ENCODE measurements at regions not wholly inside any gene's neighbourhood (a gene's known extent, or its start where the extent isn't known, plus 50 kb on each side); places are given as distances from the start of the nearest gene placed in this dataset.

GRCh38 chr21:27155130-27155500 lies 188.2 kb upstream of the ADAMTS5 start:
- no peak overlapping the region for H3K4me3 ChIP-seq (ENCODE audit: insufficient read depth, low read depth, low read length, poor library complexity, severe bottlenecking)
- no peak overlapping the region for H3K27ac ChIP-seq (ENCODE audit: insufficient read depth, low read length, poor library complexity, severe bottlenecking)
- no peaks in the 10 kb centered on the region for H3K36me3 ChIP-seq (ENCODE audit: control insufficient read depth, insufficient read depth, low read length)
- no peak for DNase-seq
- no peaks in the 10 kb centered on the region for H3K9me3 ChIP-seq (ENCODE audit: control insufficient read depth, low read length)
- H3K27me3 ChIP-seq (replicated peaks; ENCODE audit: control insufficient read depth, insufficient read depth, low read length, poor library complexity, severe bottlenecking): no peaks in the 10 kb centered on the region
- H3K4me1 ChIP-seq (ENCODE audit: control insufficient read depth, insufficient read depth, low read length, poor library complexity, severe bottlenecking): no peaks in the 10 kb centered on the region

- Histone ChIP-seq H3K27ac (ENCODE audit: insufficient read depth, low read length, poor library complexity, severe bottlenecking) (no peak overlapping the region), H3K4me1 (ENCODE audit: control insufficient read depth, insufficient read depth, low read length, poor library complexity, severe bottlenecking) (no peaks in the 10 kb centered on the region), H3K36me3 (ENCODE audit: control insufficient read depth, insufficient read depth, low read length) (no peaks in the 10 kb centered on the region), H3K27me3 (replicated peaks; ENCODE audit: control insufficient read depth, insufficient read depth, low read length, poor library complexity, severe bottlenecking) (no peaks in the 10 kb centered on the region), H3K9me3 (ENCODE audit: control insufficient read depth, low read length) (no peaks in the 10 kb centered on the region), H3K4me3 (ENCODE audit: insufficient read depth, low read depth, low read length, poor library complexity, severe bottlenecking) (no peak overlapping the region)
- DNase-seq: no peak
Measured at GRCh38 chr21:27154451-27155129, 187.7 kb upstream of the ADAMTS5 start.

GRCh38 chr21:27152996-27153395 lies 186.1 kb upstream of the ADAMTS5 start:
- no peak overlapping the region for H3K27ac ChIP-seq (ENCODE audit: insufficient read depth, low read length, poor library complexity, severe bottlenecking)
- no peaks in the 10 kb centered on the region for H3K36me3 ChIP-seq (ENCODE audit: control insufficient read depth, insufficient read depth, low read length)
- H3K9me3 ChIP-seq (ENCODE audit: control insufficient read depth, low read length): no peaks in the 10 kb centered on the region
- no peak overlapping the region for H3K4me3 ChIP-seq (ENCODE audit: insufficient read depth, low read depth, low read length, poor library complexity, severe bottlenecking)
- DNase-seq: no peak
- H3K27me3 ChIP-seq (replicated peaks; ENCODE audit: control insufficient read depth, insufficient read depth, low read length, poor library complexity, severe bottlenecking): no peaks in the 10 kb centered on the region
- no peaks in the 10 kb centered on the region for H3K4me1 ChIP-seq (ENCODE audit: control insufficient read depth, insufficient read depth, low read length, poor library complexity, severe bottlenecking)

- Histone ChIP-seq H3K27me3 (replicated peaks; ENCODE audit: control insufficient read depth, insufficient read depth, low read length, poor library complexity, severe bottlenecking) (no peaks in the 10 kb centered on the region), H3K36me3 (ENCODE audit: control insufficient read depth, insufficient read depth, low read length) (no peaks in the 10 kb centered on the region), H3K27ac (ENCODE audit: insufficient read depth, low read length, poor library complexity, severe bottlenecking) (no peak overlapping the region), H3K4me1 (ENCODE audit: control insufficient read depth, insufficient read depth, low read length, poor library complexity, severe bottlenecking) (no peaks in the 10 kb centered on the region), H3K9me3 (ENCODE audit: control insufficient read depth, low read length) (no peaks in the 10 kb centered on the region), H3K4me3 (ENCODE audit: insufficient read depth, low read depth, low read length, poor library complexity, severe bottlenecking) (no peak overlapping the region)
- DNase-seq: no peak
Measured at GRCh38 chr21:27149034-27149433, 182.1 kb upstream of the ADAMTS5 start.

GRCh38 chr21:27146268-27146667 lies 179.4 kb upstream of the ADAMTS5 start:
- no peaks in the 10 kb centered on the region for H3K9me3 ChIP-seq (ENCODE audit: control insufficient read depth, low read length)
- no peak overlapping the region for H3K27ac ChIP-seq (ENCODE audit: insufficient read depth, low read length, poor library complexity, severe bottlenecking)
- H3K36me3 ChIP-seq (ENCODE audit: control insufficient read depth, insufficient read depth, low read length): no peaks in the 10 kb centered on the region
- no peaks in the 10 kb centered on the region for H3K4me1 ChIP-seq (ENCODE audit: control insufficient read depth, insufficient read depth, low read length, poor library complexity, severe bottlenecking)
- DNase-seq: no peak
- H3K27me3 ChIP-seq (replicated peaks; ENCODE audit: control insufficient read depth, insufficient read depth, low read length, poor library complexity, severe bottlenecking): no peaks in the 10 kb centered on the region
- H3K4me3 ChIP-seq (ENCODE audit: insufficient read depth, low read depth, low read length, poor library complexity, severe bottlenecking): no peak overlapping the region

- DNase-seq: no peak
- Histone ChIP-seq H3K27ac (ENCODE audit: insufficient read depth, low read length, poor library complexity, severe bottlenecking) (no peak overlapping the region), H3K4me1 (ENCODE audit: control insufficient read depth, insufficient read depth, low read length, poor library complexity, severe bottlenecking) (no peaks in the 10 kb centered on the region), H3K27me3 (replicated peaks; ENCODE audit: control insufficient read depth, insufficient read depth, low read length, poor library complexity, severe bottlenecking) (no peaks in the 10 kb centered on the region), H3K4me3 (ENCODE audit: insufficient read depth, low read depth, low read length, poor library complexity, severe bottlenecking) (no peak overlapping the region), H3K9me3 (ENCODE audit: control insufficient read depth, low read length) (no peaks in the 10 kb centered on the region), H3K36me3 (ENCODE audit: control insufficient read depth, insufficient read depth, low read length) (no peaks in the 10 kb centered on the region)
Measured at GRCh38 chr21:27145134-27145798, 178.4 kb upstream of the ADAMTS5 start.

- Histone ChIP-seq H3K4me1 (ENCODE audit: control insufficient read depth, insufficient read depth, low read length, poor library complexity, severe bottlenecking) (no peaks in the 10 kb centered on the region), H3K4me3 (ENCODE audit: insufficient read depth, low read depth, low read length, poor library complexity, severe bottlenecking) (no peak overlapping the region), H3K36me3 (ENCODE audit: control insufficient read depth, insufficient read depth, low read length) (no peaks in the 10 kb centered on the region), H3K9me3 (ENCODE audit: control insufficient read depth, low read length) (no peaks in the 10 kb centered on the region), H3K27ac (ENCODE audit: insufficient read depth, low read length, poor library complexity, severe bottlenecking) (no peak overlapping the region), H3K27me3 (replicated peaks; ENCODE audit: control insufficient read depth, insufficient read depth, low read length, poor library complexity, severe bottlenecking) (no peaks in the 10 kb centered on the region)
- no peak for DNase-seq
Measured at GRCh38 chr21:27143476-27143875, 176.6 kb upstream of the ADAMTS5 start.

GRCh38 chr21:27139526-27139925 lies 172.6 kb upstream of the ADAMTS5 start:
- no peak overlapping the region for H3K27ac ChIP-seq (ENCODE audit: insufficient read depth, low read length, poor library complexity, severe bottlenecking)
- no peak for DNase-seq
- H3K27me3 ChIP-seq (replicated peaks; ENCODE audit: control insufficient read depth, insufficient read depth, low read length, poor library complexity, severe bottlenecking): no peaks in the 10 kb centered on the region
- no peaks in the 10 kb centered on the region for H3K4me1 ChIP-seq (ENCODE audit: control insufficient read depth, insufficient read depth, low read length, poor library complexity, severe bottlenecking)
- no peaks in the 10 kb centered on the region for H3K9me3 ChIP-seq (ENCODE audit: control insufficient read depth, low read length)
- H3K36me3 ChIP-seq (ENCODE audit: control insufficient read depth, insufficient read depth, low read length): no peaks in the 10 kb centered on the region
- no peak overlapping the region for H3K4me3 ChIP-seq (ENCODE audit: insufficient read depth, low read depth, low read length, poor library complexity, severe bottlenecking)

- no peak for DNase-seq
- no peak overlapping the region for H3K27ac ChIP-seq (ENCODE audit: insufficient read depth, low read length, poor library complexity, severe bottlenecking)
- H3K27me3 ChIP-seq (replicated peaks; ENCODE audit: control insufficient read depth, insufficient read depth, low read length, poor library complexity, severe bottlenecking): no peaks in the 10 kb centered on the region
- no peaks in the 10 kb centered on the region for H3K9me3 ChIP-seq (ENCODE audit: control insufficient read depth, low read length)
- H3K4me1 ChIP-seq (ENCODE audit: control insufficient read depth, insufficient read depth, low read length, poor library complexity, severe bottlenecking): no peaks in the 10 kb centered on the region
- H3K36me3 ChIP-seq (ENCODE audit: control insufficient read depth, insufficient read depth, low read length): no peaks in the 10 kb centered on the region
- H3K4me3 ChIP-seq (ENCODE audit: insufficient read depth, low read depth, low read length, poor library complexity, severe bottlenecking): no peak overlapping the region
Measured at GRCh38 chr21:27134516-27134915, 167.6 kb upstream of the ADAMTS5 start.

- Histone ChIP-seq H3K9me3 (ENCODE audit: control insufficient read depth, low read length) (no peaks in the 10 kb centered on the region), H3K27me3 (replicated peaks; ENCODE audit: control insufficient read depth, insufficient read depth, low read length, poor library complexity, severe bottlenecking) (no peaks in the 10 kb centered on the region), H3K36me3 (ENCODE audit: control insufficient read depth, insufficient read depth, low read length) (no peaks in the 10 kb centered on the region), H3K4me1 (ENCODE audit: control insufficient read depth, insufficient read depth, low read length, poor library complexity, severe bottlenecking) (no peaks in the 10 kb centered on the region), H3K4me3 (ENCODE audit: insufficient read depth, low read depth, low read length, poor library complexity, severe bottlenecking) (no peak overlapping the region), H3K27ac (ENCODE audit: insufficient read depth, low read length, poor library complexity, severe bottlenecking) (no peak overlapping the region)
- no peak for DNase-seq
Measured at GRCh38 chr21:27132266-27132665, 165.4 kb upstream of the ADAMTS5 start.

All from effector memory CD4-positive, alpha-beta T cell (primary cell).